Testis (tissue), 2 donors: ENCODE measurements at regions not wholly inside any gene's neighbourhood (a gene's known extent, or its start where the extent isn't known, plus 50 kb on each side); places are given as distances from the start of the nearest gene placed in this dataset.

Experiments
- POLR2A ChIP-seq: fragments of 450-650 bp; IDR thresholded peaks from one replicate; pipeline ENCODE4 v1.6.1; 2017; ENCODE audit warnings: antibody characterized with exemption, mild to moderate bottlenecking, moderate library complexity
- TF ChIP-seq, protein P1 (sequence below), 3 experiments: fragments of 450-650 bp in 2 of 3; fragments of 200-600 bp in 1 of 3; sonication (generic) in 1 of 3; IDR thresholded peaks; one replicate each; pipeline ENCODE4 v1.5.1; 2016 to 2019; ENCODE audit warnings: antibody characterized with exemption in 3 of 3, mild to moderate bottlenecking in 2 of 3, moderate library complexity in 1 of 3

GRCh38 chr21:22125581-22125980, 1127.4 kb downstream of the NCAM2 start:
- TF ChIP-seq, protein P1, sequence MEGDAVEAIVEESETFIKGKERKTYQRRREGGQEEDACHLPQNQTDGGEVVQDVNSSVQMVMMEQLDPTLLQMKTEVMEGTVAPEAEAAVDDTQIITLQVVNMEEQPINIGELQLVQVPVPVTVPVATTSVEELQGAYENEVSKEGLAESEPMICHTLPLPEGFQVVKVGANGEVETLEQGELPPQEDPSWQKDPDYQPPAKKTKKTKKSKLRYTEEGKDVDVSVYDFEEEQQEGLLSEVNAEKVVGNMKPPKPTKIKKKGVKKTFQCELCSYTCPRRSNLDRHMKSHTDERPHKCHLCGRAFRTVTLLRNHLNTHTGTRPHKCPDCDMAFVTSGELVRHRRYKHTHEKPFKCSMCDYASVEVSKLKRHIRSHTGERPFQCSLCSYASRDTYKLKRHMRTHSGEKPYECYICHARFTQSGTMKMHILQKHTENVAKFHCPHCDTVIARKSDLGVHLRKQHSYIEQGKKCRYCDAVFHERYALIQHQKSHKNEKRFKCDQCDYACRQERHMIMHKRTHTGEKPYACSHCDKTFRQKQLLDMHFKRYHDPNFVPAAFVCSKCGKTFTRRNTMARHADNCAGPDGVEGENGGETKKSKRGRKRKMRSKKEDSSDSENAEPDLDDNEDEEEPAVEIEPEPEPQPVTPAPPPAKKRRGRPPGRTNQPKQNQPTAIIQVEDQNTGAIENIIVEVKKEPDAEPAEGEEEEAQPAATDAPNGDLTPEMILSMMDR (IDR thresholded peaks at IDR 0.05): no peak
- TF ChIP-seq POLR2A: no peak
